NCI-H2227 treated with DMSO at 0.1 percent for 48 hours (cell line): ENCODE measurements at regions not wholly inside any gene's neighbourhood (a gene's known extent, or its start where the extent isn't known, plus 50 kb on each side); places are given as distances from the start of the nearest gene placed in this dataset.

ENCODE experiments used
- DNase-seq: peaks from one replicate; lab custom pipeline; 2025; lab: John Stamatoyannopoulos, UW

DNA sequence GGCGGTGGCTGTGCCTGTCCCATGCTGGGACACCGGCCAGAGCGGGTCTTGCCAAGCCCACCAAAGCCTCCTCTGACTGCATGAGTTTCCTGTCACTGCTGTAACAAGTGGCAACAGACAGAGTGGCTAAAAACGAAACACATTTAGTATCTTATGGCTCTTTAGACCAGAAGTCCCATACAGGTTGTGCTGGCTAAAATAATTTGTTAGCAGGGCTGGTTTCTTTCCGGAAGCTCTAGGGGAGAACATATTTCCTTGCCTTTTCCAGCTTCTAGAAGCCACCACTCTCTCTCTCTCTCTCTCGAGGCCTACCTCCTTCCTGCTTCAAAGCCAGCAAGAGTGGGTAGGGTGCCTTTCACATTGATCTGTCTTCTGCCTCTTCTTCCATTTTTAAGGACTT, 171.6 kb upstream of the PLPP4 start:
- no peak for DNase-seq

DNA sequence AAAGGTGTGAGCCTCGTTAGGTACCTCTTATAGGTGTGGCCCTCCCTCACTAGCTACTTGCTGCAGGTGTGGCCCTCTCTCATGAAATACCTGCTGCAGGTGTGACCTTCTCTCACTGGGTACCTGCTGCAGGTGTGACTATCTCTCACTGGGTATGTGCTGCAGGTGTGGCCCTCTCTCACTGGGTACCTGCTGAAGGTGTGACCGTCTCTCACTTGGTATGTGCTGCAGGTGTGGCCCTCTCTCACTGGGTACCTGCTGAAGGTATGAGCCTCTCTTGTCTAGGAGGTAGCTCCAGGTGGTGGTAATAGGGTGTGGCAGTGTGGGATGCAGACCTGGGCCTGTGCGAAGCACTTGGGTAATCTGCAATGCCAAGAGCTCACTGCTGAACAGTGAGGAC, 170.7 kb upstream of the PLPP4 start:
- no peak for DNase-seq

- DNase-seq = no peak
Measured at GRCh38 chr10:120300513-120300912, 156.5 kb upstream of the PLPP4 start.

DNA sequence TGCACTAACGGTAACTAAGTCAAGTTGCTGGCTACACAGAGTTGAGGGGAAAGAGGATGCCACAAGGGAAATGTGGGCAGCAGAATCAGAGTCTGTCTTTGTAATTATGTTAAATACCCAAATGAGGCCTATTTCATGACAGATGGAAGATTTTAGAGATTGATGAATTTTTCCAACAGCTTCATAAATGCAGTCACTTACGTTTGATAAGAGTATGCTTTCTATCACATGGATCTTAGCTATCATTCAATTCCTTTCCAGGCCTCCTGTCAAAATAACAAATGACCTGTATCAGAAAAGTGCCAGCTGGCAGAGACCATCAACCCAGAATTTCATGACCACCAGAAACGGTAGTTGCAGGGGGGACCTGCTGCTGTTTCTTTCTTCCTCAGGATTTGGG, 148.4 kb upstream of the PLPP4 start:
- DNase-seq = no peak

- DNase-seq = no peak
Measured at GRCh38 chr10:120313715-120314114, 143.3 kb upstream of the PLPP4 start.

DNA sequence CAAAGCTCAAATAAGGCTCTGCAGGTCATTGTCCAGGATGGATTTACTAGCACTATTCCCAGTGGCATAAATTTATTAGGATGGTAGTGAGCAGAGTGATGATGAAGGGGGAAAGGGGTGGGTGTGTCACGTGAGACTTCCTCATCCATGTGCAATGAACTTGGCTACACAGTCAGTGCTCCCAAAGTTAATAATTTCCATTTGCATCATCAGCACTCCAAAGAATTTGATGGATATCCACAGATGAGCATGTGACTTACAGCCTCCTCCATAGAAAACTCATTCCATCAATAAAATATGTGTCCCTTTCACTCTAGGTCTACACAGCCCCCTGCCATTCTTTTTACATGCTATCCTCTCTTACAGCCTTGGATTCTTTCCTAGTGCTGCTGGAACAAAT, 142.6 kb upstream of the PLPP4 start:
- no peak for DNase-seq

GRCh38 chr10:120318862-120319261, 138.2 kb upstream of the PLPP4 start:
- DNase-seq = no peak

- no peak for DNase-seq
Measured at GRCh38 chr10:120327675-120328074, 129.4 kb upstream of the PLPP4 start.

- DNase-seq = no peak
Measured at GRCh38 chr10:120328647-120329046, 128.4 kb upstream of the PLPP4 start.

DNA sequence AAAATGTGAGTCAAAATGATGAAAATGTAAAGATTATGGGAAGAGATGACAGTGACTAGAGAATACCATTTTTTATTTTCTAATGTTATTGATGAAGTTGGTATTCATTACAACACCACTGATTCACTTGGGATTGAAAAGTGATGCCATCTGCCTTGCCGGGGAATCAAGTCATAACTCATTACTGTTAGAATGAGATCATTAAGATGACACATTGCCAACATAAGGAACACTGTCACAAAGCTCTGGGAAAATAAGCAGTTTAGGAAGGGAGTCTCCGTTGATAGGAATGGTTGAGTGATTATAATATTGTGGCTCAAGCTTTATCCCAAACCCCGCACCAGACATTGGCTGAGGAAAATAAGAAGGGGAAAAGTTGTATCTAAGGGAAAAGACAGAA, 121.5 kb upstream of the PLPP4 start:
- DNase-seq = no peak

GRCh38 chr10:120336306-120336910, 120.6 kb upstream of the PLPP4 start:
- DNase-seq = no peak

GRCh38 chr10:120336911-120337540, 120.0 kb upstream of the PLPP4 start:
- no peak for DNase-seq

DNA sequence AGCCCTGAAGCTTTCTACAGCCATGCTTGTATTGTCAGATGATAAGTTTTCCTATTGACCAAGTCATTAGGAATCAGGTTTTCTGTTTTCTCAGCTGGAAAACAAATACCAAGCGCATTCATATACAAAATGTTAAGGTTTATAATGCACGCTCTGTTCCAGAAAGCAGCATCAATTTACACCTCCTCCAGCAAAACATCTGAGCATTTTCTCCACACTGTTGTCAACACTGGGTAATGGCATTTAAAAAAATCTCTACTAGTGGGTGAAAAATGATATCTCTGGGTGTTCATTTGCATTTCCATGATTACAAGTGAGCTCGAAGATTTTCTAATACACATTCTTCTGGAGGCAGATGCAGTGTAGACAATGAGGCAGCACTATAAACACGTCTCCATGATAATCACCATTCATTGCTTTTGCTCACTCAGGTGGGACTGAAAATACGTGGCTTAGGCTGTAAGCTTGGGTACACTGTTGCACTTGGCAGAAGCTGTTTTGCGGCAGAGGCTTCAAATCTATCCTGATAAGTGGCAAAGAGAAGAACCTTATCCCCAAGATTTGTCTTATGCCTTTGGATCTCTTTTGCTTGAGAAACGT, 114.8 kb upstream of the PLPP4 start:
- DNase-seq = no peak

DNA sequence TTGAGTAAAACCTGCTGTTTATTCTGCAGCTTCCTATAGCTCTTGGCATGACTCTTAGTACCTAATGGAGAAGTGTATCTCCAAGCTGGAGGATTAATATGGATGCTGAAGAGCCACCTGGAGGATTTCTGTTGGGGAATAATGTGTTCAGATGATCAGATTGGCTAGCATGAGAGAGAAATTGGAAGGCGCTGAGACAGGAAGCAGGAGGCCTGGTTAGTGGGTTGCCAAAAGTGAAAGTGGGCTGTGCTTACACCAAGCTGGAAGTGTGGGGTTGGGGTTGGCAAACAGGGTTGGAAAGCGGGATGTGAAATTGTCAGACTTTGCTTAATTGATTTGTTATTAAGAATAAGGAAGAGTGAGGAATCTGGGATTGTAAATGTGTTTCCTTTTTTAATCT, 111.8 kb upstream of the PLPP4 start:
- DNase-seq = no peak

- DNase-seq = no peak
Measured at GRCh38 chr10:120347644-120348043, 109.4 kb upstream of the PLPP4 start.

DNA sequence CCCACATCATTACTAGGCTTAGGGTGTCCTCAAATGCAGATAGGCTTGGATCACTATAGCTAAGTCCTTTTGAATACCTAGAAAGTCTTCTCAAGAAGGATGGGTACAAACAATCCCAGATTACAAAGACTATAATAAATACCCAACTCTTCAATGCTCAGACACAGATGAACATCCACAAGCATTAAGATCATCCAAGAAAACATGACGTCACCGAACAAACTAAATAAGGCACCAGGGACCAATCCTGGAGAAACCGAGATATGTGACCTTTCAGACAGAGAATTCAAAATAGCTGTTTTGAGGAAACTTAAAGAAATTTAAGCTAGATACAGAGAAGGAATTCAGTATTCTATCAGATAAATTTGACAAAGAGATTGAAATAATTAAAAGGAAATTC, 108.0 kb upstream of the PLPP4 start:
- DNase-seq = no peak

GRCh38 chr10:120355425-120355824, 101.6 kb upstream of the PLPP4 start:
- DNase-seq = no peak

DNA sequence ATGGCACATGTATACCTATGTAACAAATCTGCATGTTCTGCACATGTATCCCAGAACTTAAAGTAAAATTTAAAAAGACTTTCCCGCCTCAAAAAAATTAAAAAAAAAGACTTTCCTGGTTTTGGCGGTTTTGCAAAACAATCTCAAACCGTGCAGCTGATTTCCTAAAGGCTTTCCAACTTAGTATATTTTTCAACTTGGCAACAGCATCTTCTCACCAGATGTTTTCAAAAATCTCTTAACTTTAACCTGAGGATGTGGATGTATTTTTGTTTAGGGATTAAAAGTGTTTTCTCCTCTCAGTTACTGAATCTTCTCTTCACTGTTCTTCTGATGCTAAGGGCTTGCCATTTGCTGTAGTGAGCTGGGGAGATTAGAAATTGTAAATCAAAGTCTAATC, 96.5 kb upstream of the PLPP4 start:
- DNase-seq = no peak

- no peak for DNase-seq
Measured at GRCh38 chr10:120365872-120366271, 91.2 kb upstream of the PLPP4 start.

- no peak for DNase-seq
Measured at GRCh38 chr10:120367341-120367740, 89.7 kb upstream of the PLPP4 start.

GRCh38 chr10:120368338-120368737, 88.7 kb upstream of the PLPP4 start:
- no peak for DNase-seq

- DNase-seq = no peak
Measured at GRCh38 chr10:120368927-120369326, 88.1 kb upstream of the PLPP4 start.

- no peak for DNase-seq
Measured at GRCh38 chr10:120369856-120370276, 87.2 kb upstream of the PLPP4 start.

- DNase-seq = no peak
Measured at GRCh38 chr10:120371856-120372255, 85.2 kb upstream of the PLPP4 start.
